ENCODE measurements at regions not wholly inside any gene's neighbourhood (a gene's known extent, or its start where the extent isn't known, plus 50 kb on each side); places are given as distances from the start of the nearest gene placed in this dataset.

- TF ChIP-seq, protein P1, sequence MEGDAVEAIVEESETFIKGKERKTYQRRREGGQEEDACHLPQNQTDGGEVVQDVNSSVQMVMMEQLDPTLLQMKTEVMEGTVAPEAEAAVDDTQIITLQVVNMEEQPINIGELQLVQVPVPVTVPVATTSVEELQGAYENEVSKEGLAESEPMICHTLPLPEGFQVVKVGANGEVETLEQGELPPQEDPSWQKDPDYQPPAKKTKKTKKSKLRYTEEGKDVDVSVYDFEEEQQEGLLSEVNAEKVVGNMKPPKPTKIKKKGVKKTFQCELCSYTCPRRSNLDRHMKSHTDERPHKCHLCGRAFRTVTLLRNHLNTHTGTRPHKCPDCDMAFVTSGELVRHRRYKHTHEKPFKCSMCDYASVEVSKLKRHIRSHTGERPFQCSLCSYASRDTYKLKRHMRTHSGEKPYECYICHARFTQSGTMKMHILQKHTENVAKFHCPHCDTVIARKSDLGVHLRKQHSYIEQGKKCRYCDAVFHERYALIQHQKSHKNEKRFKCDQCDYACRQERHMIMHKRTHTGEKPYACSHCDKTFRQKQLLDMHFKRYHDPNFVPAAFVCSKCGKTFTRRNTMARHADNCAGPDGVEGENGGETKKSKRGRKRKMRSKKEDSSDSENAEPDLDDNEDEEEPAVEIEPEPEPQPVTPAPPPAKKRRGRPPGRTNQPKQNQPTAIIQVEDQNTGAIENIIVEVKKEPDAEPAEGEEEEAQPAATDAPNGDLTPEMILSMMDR (IDR thresholded peaks at IDR 0.05; ENCODE audit: borderline replicate concordance, extremely low read depth, low read length, poor library complexity, severe bottlenecking), result no peak
- TF ChIP-seq EZH2 (IDR thresholded peaks at IDR 0.05; ENCODE audit: borderline replicate concordance, low read depth, low read length, severe bottlenecking), result no peak
These were observed 141.6 kb upstream of the RPS23 start for GRCh38 chr5:82419559-82420332.

Data from DND-41 (cell line).